ENCODE measurements at regions not wholly inside any gene's neighbourhood (a gene's known extent, or its start where the extent isn't known, plus 50 kb on each side); places are given as distances from the start of the nearest gene placed in this dataset.

- no peak for DNase-seq (ENCODE audit: low read depth in 2 of 3, low spot score in 1 of 3)
These were observed 108.7 kb downstream of the EN1 start for GRCh38 chr2:118738524-118739308.

- no peak for DNase-seq (ENCODE audit: low read depth in 2 of 3, low spot score in 1 of 3)
These were observed 109.3 kb downstream of the EN1 start for GRCh38 chr2:118738106-118738505.

- no peak for DNase-seq (ENCODE audit: low read depth in 2 of 3, low spot score in 1 of 3)
These were observed 109.8 kb downstream of the EN1 start for GRCh38 chr2:118737684-118738083.

GRCh38 chr2:118732432-118732831 is 115.0 kb downstream of the EN1 start:
- DNase-seq (ENCODE audit: low read depth in 2 of 3, low spot score in 1 of 3), result no peak

- DNase-seq (ENCODE audit: low read depth in 2 of 3, low spot score in 1 of 3), result no peak
These were observed 116.0 kb downstream of the EN1 start for GRCh38 chr2:118731413-118731812.

- no peak for DNase-seq (ENCODE audit: low read depth in 2 of 3, low spot score in 1 of 3)
These were observed 117.0 kb downstream of the EN1 start for GRCh38 chr2:118730405-118730804.

GRCh38 chr2:118729760-118730159 is 117.7 kb downstream of the EN1 start:
- no peak for DNase-seq (ENCODE audit: low read depth in 2 of 3, low spot score in 1 of 3)

GRCh38 chr2:118728984-118729383 is 118.5 kb downstream of the EN1 start:
- DNase-seq (ENCODE audit: low read depth in 2 of 3, low spot score in 1 of 3), result no peak

GRCh38 chr2:118726821-118727220 is 120.6 kb downstream of the EN1 start:
- DNase-seq (ENCODE audit: low read depth in 2 of 3, low spot score in 1 of 3), result no peak

- no peak for DNase-seq (ENCODE audit: low read depth in 2 of 3, low spot score in 1 of 3)
These were observed 124.1 kb downstream of the EN1 start for GRCh38 chr2:118723394-118723793.

GRCh38 chr2:118722976-118723375 is 124.5 kb downstream of the EN1 start:
- DNase-seq (ENCODE audit: low read depth in 2 of 3, low spot score in 1 of 3), result no peak

- DNase-seq (ENCODE audit: low read depth in 2 of 3, low spot score in 1 of 3), result no peak
These were observed 125.5 kb downstream of the EN1 start for GRCh38 chr2:118721817-118722551.

- DNase-seq (ENCODE audit: low read depth in 2 of 3, low spot score in 1 of 3), result no peak
These were observed 126.6 kb downstream of the EN1 start for GRCh38 chr2:118720866-118721265.

- no peak for DNase-seq (ENCODE audit: low read depth in 2 of 3, low spot score in 1 of 3)
These were observed 128.5 kb downstream of the EN1 start for GRCh38 chr2:118718921-118719320.

- no peak for DNase-seq (ENCODE audit: low read depth in 2 of 3, low spot score in 1 of 3)
These were observed 131.3 kb downstream of the EN1 start for GRCh38 chr2:118716102-118716501.

GRCh38 chr2:118714118-118714517 is 133.3 kb downstream of the EN1 start:
- no peak for DNase-seq (ENCODE audit: low read depth in 2 of 3, low spot score in 1 of 3)

GRCh38 chr2:118711603-118712002 is 135.8 kb downstream of the EN1 start:
- no peak for DNase-seq (ENCODE audit: low read depth in 2 of 3, low spot score in 1 of 3)

GRCh38 chr2:118710481-118710880 is 137.0 kb downstream of the EN1 start:
- no peak for DNase-seq (ENCODE audit: low read depth in 2 of 3, low spot score in 1 of 3)

- no peak for DNase-seq (ENCODE audit: low read depth in 2 of 3, low spot score in 1 of 3)
These were observed 137.7 kb downstream of the EN1 start for GRCh38 chr2:118709786-118710185.

- no peak for DNase-seq (ENCODE audit: low read depth in 2 of 3, low spot score in 1 of 3)
These were observed 140.6 kb downstream of the EN1 start for GRCh38 chr2:118706844-118707243.

GRCh38 chr2:118706371-118706770 is 141.1 kb downstream of the EN1 start:
- DNase-seq (ENCODE audit: low read depth in 2 of 3, low spot score in 1 of 3), result no peak

GRCh38 chr2:118705032-118705431 is 142.4 kb downstream of the EN1 start:
- no peak for DNase-seq (ENCODE audit: low read depth in 2 of 3, low spot score in 1 of 3)
